GM21360 (cell line): ENCODE measurements at regions not wholly inside any gene's neighbourhood (a gene's known extent, or its start where the extent isn't known, plus 50 kb on each side); places are given as distances from the start of the nearest gene placed in this dataset.
A peak's percentile ranks its signal among the peaks of the same experiment; 100 is the strongest.
"Not testable (repeated sequence)": the region's sequence is repeated elsewhere in the genome, so short reads cannot be mapped to it uniquely, and the experiment has no call there.

ENCODE experiments used
- ATAC-seq: cut with Tn5 transposase; IDR thresholded peaks from one replicate; pipeline ENCODE4 v1.9.1; 2021; ENCODE audit warnings: mild to moderate bottlenecking, moderate library complexity; ENCODE audit not compliant: unreplicated experiment

- ATAC-seq, result no peak
Observed at GRCh38 chr2:207216457-207216856, 50.7 kb upstream of the KLF7 start.

- ATAC-seq, result no peak
Observed at GRCh38 chr2:207217442-207217841, 51.7 kb upstream of the KLF7 start.

- no peak for ATAC-seq
Observed at GRCh38 chr2:207219081-207219630, 53.4 kb upstream of the KLF7 start.

- no peak for ATAC-seq
Observed at GRCh38 chr2:207219676-207220501, 54.1 kb upstream of the KLF7 start.

GRCh38 chr2:207221731-207222130, 56.0 kb upstream of the KLF7 start:
- ATAC-seq, result no peak

- peak; percentile 92 for ATAC-seq
Observed at GRCh38 chr2:207223051-207223450, 57.3 kb upstream of the KLF7 start.

- no peak for ATAC-seq
Observed at GRCh38 chr2:207224381-207224780, 58.6 kb upstream of the KLF7 start.

- no peak for ATAC-seq
Observed at GRCh38 chr2:207224791-207225482, 59.2 kb upstream of the KLF7 start.

- no peak for ATAC-seq
Observed at GRCh38 chr2:207225773-207226172, 60.0 kb upstream of the KLF7 start.

- ATAC-seq, result no peak
Observed at GRCh38 chr2:207226243-207226642, 60.5 kb upstream of the KLF7 start.

GRCh38 chr2:207226671-207227061, 60.9 kb upstream of the KLF7 start:
- ATAC-seq, result no peak

GRCh38 chr2:207227062-207227748, 61.5 kb upstream of the KLF7 start:
- no peak for ATAC-seq

GRCh38 chr2:207227749-207228145, 62.0 kb upstream of the KLF7 start:
- ATAC-seq, result no peak

- ATAC-seq, result no peak
Observed at GRCh38 chr2:207228402-207228801, 62.7 kb upstream of the KLF7 start.

- ATAC-seq, result no peak
Observed at GRCh38 chr2:207229161-207229560, 63.4 kb upstream of the KLF7 start.

- ATAC-seq, result peak; percentile 54
Observed at GRCh38 chr2:207230261-207231105, 64.7 kb upstream of the KLF7 start.

- no peak for ATAC-seq
Observed at GRCh38 chr2:207231106-207231865, 65.5 kb upstream of the KLF7 start.

GRCh38 chr2:207231967-207232366, 66.2 kb upstream of the KLF7 start:
- ATAC-seq, result no peak

- ATAC-seq, result not testable (repeated sequence)
Observed at GRCh38 chr2:207233141-207233540, 67.4 kb upstream of the KLF7 start.

- no peak for ATAC-seq
Observed at GRCh38 chr2:207233731-207234130, 68.0 kb upstream of the KLF7 start.
